ENCODE measurements at regions not wholly inside any gene's neighbourhood (a gene's known extent, or its start where the extent isn't known, plus 50 kb on each side); places are given as distances from the start of the nearest gene placed in this dataset.

DNA sequence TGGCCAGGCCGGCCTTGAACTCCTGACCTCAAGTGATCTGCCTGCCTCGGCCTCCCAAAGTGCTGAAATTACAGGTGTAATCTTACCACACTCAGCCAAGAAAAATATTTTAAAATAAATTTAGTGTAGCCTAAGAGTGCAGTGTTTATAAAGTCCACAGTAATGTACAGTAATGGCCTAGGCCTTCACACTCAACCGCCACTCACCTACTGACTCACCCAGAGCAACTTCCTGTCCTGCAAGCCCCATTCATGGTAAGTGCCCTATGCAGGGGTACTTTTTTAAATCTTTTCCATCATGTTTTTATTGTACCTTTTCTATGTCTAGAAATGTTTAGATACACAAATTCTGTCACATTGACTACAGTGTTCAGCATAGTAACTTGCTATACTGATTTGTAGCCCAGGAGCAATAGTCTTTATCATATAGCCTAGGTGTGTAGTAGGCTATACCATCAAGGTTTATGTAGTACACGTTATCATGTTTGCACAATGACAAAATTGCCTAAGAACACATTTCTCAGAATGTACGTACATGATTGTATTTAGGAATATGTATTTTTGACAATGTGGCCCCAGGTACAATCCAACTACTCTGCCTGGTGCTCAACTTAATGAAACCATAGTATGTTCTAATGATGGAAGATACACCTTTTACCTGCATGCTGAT, 455.2 kb downstream of the PCDH7 start:
- no peaks in the 10 kb centered on the region for H3K27me3 Mint-ChIP-seq (ENCODE audit: low read depth in 2 of 2)
- Histone ChIP-seq H3K9me3 (ENCODE audit: control insufficient read depth, insufficient read depth, low read length) (peaks cover 3% of the 10 kb centered on the region), H3K27me3 (ENCODE audit: control insufficient read depth, insufficient read depth, low read length) (no peaks in the 10 kb centered on the region), H3K27ac (ENCODE audit: low read length) (no peak overlapping the region), H3K4me1 (ENCODE audit: control insufficient read depth, insufficient read depth, low read length) (no peaks in the 10 kb centered on the region), H3K4me3 (ENCODE audit: low read length) (no peak overlapping the region), H3K36me3 (ENCODE audit: control insufficient read depth, insufficient read depth, low read length) (no peaks in the 10 kb centered on the region)
- H3K9me3 Mint-ChIP-seq: peaks cover 7 to 8% of the 10 kb centered on the region in 2 donors
- H3K4me3 Mint-ChIP-seq: no peak overlapping the region
- H3K27ac Mint-ChIP-seq: no peak overlapping the region
- H3K4me1 Mint-ChIP-seq: no peaks in the 10 kb centered on the region
- intact Hi-C loops (cut with micrococcal nuclease): no loop called here
- 75% methylated on average over 3 of the region's 5 CpGs for WGBS (ENCODE audit: insufficient coverage)
- ATAC-seq (no peak), DNase-seq (no peak)
- TF ChIP-seq, protein P1, sequence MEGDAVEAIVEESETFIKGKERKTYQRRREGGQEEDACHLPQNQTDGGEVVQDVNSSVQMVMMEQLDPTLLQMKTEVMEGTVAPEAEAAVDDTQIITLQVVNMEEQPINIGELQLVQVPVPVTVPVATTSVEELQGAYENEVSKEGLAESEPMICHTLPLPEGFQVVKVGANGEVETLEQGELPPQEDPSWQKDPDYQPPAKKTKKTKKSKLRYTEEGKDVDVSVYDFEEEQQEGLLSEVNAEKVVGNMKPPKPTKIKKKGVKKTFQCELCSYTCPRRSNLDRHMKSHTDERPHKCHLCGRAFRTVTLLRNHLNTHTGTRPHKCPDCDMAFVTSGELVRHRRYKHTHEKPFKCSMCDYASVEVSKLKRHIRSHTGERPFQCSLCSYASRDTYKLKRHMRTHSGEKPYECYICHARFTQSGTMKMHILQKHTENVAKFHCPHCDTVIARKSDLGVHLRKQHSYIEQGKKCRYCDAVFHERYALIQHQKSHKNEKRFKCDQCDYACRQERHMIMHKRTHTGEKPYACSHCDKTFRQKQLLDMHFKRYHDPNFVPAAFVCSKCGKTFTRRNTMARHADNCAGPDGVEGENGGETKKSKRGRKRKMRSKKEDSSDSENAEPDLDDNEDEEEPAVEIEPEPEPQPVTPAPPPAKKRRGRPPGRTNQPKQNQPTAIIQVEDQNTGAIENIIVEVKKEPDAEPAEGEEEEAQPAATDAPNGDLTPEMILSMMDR (IDR thresholded peaks at IDR 0.05): no peak
- no peaks in the 10 kb centered on the region for H3K36me3 Mint-ChIP-seq

DNA sequence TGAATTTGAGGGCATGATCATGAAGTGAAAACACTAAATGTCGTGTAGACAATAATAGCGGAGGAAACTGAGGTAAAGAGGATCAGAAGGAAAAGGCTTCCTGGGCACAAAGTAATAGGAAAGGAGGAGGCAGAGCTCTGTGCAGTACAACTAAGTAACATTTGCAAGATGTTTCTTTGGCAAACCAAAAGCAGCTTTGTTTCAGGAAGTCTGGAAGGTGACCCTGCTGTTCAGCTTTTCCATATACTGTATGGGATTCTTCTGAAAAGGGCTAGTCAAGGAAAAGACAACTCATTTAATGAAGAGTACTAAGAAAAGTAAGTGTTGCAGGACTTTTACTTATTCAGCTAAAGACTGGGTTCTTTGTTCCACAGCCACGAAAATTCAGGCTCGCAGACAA, 463.1 kb downstream of the PCDH7 start:
- no peak overlapping the region for H3K4me3 Mint-ChIP-seq
- no peaks in the 10 kb centered on the region for H3K27me3 ChIP-seq (ENCODE audit: control insufficient read depth, insufficient read depth, low read length)
- no peak overlapping the region for H3K27ac ChIP-seq (ENCODE audit: low read length)
- H3K36me3 ChIP-seq (ENCODE audit: control insufficient read depth, insufficient read depth, low read length): no peaks in the 10 kb centered on the region
- H3K27ac Mint-ChIP-seq: no peak overlapping the region
- H3K4me1 ChIP-seq (ENCODE audit: control insufficient read depth, insufficient read depth, low read length): no peaks in the 10 kb centered on the region
- peaks cover 3% of the 10 kb centered on the region for H3K9me3 ChIP-seq (ENCODE audit: control insufficient read depth, insufficient read depth, low read length)
- H3K9me3 Mint-ChIP-seq: peaks cover 9 to 15% of the 10 kb centered on the region in 2 donors
- H3K4me3 ChIP-seq (ENCODE audit: low read length): no peak overlapping the region
- no peaks in the 10 kb centered on the region for H3K4me1 Mint-ChIP-seq
- intact Hi-C loops (cut with micrococcal nuclease): no loop called here
- 82% methylated on average over 4 of the region's 4 CpGs for WGBS (ENCODE audit: insufficient coverage)
- no peaks in the 10 kb centered on the region for H3K27me3 Mint-ChIP-seq (ENCODE audit: low read depth in 2 of 2)
- no peak for DNase-seq
- no peak for ATAC-seq
- TF ChIP-seq, protein P1 (IDR thresholded peaks at IDR 0.05): no peak
- H3K36me3 Mint-ChIP-seq: no peaks in the 10 kb centered on the region

DNA sequence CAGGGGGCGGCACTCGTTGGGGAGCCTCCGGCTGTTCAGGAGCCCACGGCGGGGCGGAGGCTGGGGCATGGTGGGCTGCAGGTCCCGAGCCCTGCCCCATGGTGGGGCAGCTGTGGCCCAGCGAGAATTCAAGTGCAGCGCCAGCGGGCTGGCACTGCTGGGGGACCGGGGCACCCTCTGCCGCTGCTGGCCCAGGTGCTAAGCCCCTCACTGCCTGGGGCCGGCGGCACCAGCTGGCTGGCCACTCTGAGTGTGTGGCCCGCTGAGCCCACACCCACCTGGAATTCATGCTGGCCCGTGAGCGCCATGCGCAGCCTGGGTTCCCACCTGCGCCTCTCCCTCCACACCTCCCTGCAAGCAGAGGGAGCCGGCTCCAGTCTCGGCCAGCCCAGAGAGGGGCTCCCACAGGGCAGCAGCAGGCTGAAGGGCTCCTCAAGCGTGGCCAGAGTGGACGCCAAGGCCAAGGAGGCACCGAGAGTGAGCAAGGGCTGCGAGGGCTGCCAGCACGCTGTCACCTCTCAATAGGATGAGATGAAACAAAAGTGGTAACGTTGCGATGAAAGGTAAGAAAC, 464.9 kb downstream of the PCDH7 start:
- WGBS (ENCODE audit: insufficient coverage): 92% methylated on average over 26 of the region's 28 CpGs
- Histone ChIP-seq H3K4me1 (ENCODE audit: control insufficient read depth, insufficient read depth, low read length) (no peaks in the 10 kb centered on the region), H3K27ac (ENCODE audit: low read length) (no peak overlapping the region), H3K4me3 (ENCODE audit: low read length) (no peak overlapping the region), H3K9me3 (ENCODE audit: control insufficient read depth, insufficient read depth, low read length) (no peaks in the 10 kb centered on the region), H3K36me3 (ENCODE audit: control insufficient read depth, insufficient read depth, low read length) (no peaks in the 10 kb centered on the region), H3K27me3 (ENCODE audit: control insufficient read depth, insufficient read depth, low read length) (no peaks in the 10 kb centered on the region)
- Mint-ChIP-seq H3K9me3 (peaks cover 8 to 15% of the 10 kb centered on the region in 2 donors), H3K27ac (no peak overlapping the region), H3K27me3 (ENCODE audit: low read depth in 2 of 2) (no peaks in the 10 kb centered on the region), H3K4me3 (no peak overlapping the region), H3K4me1 (no peaks in the 10 kb centered on the region), H3K36me3 (peaks cover under 1% of the 10 kb centered on the region)
- DNase-seq (no peak), ATAC-seq (no peak)
- intact Hi-C loops (cut with micrococcal nuclease): no loop called here
- TF ChIP-seq, protein P1 (IDR thresholded peaks at IDR 0.05): no peak

DNA sequence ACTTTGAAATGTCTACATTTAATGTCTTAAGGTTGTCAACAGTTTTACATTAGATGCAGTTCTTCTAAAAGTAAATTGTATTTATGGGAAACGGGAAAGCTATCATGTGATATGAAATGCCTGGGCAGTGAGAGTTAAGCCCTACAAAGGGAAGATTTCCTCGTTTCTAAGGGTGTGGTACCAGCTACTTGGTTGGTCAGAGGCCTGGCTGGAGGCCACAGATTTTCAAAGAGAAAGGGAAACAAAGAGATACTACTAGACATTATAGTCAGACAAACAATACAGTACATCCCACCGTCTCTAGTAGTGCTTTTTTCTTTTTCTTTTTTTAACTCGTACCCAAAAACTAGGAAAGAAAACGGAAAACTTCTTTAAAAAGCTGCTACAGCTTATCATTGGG, 467.8 kb downstream of the PCDH7 start:
- no peak for DNase-seq
- no peak overlapping the region for H3K27ac Mint-ChIP-seq
- TF ChIP-seq, protein P1 (IDR thresholded peaks at IDR 0.05): no peak
- WGBS (ENCODE audit: insufficient coverage): 67% methylated on average over 2 of the region's 5 CpGs
- H3K4me3 Mint-ChIP-seq: no peak overlapping the region
- peaks cover 8 to 20% of the 10 kb centered on the region in 2 donors for H3K9me3 Mint-ChIP-seq
- intact Hi-C loops (cut with micrococcal nuclease): no loop called here
- Histone ChIP-seq H3K9me3 (ENCODE audit: control insufficient read depth, insufficient read depth, low read length) (peaks cover 2% of the 10 kb centered on the region), H3K27ac (ENCODE audit: low read length) (no peak overlapping the region), H3K4me1 (ENCODE audit: control insufficient read depth, insufficient read depth, low read length) (no peaks in the 10 kb centered on the region), H3K36me3 (ENCODE audit: control insufficient read depth, insufficient read depth, low read length) (no peaks in the 10 kb centered on the region), H3K27me3 (ENCODE audit: control insufficient read depth, insufficient read depth, low read length) (no peaks in the 10 kb centered on the region), H3K4me3 (ENCODE audit: low read length) (no peak overlapping the region)
- ATAC-seq: no peak
- H3K27me3 Mint-ChIP-seq (ENCODE audit: low read depth in 2 of 2): no peaks in the 10 kb centered on the region
- H3K4me1 Mint-ChIP-seq: no peaks in the 10 kb centered on the region
- H3K36me3 Mint-ChIP-seq: peaks cover 8% of the 10 kb centered on the region

Measured in natural killer cell (primary cell).